Neuronal stem cell (in vitro differentiated cells): ENCODE measurements at regions not wholly inside any gene's neighbourhood (a gene's known extent, or its start where the extent isn't known, plus 50 kb on each side); places are given as distances from the start of the nearest gene placed in this dataset.

Experiments used
- DNase-seq: peaks from one replicate; pipeline ENCODE4 v3.0.0-alpha.2; 2013; ENCODE audit warnings: low spot score
- H2AFZ ChIP-seq: one replicate; pipeline ENCODE4 v1.6.1; 2013; ENCODE audit warnings: mild to moderate bottlenecking, low read length, inconsistent platforms
- H2AK5ac ChIP-seq: 2 replicates; pipeline ENCODE4 v1.6.1; 2013; ENCODE audit warnings: low read depth, mild to moderate bottlenecking, inconsistent platforms, low read length, moderate library complexity, mixed read lengths
- H2BK120ac ChIP-seq: 2 replicates; pipeline ENCODE4 v1.6.1; 2013; ENCODE audit warnings: low read depth, mild to moderate bottlenecking, inconsistent platforms, low read length, moderate library complexity, mixed read lengths
- H2BK12ac ChIP-seq: one replicate; pipeline ENCODE4 v1.6.1; 2013; ENCODE audit warnings: low read length, inconsistent platforms
- H2BK15ac ChIP-seq: 2 replicates; pipeline ENCODE4 v1.6.1; 2013; ENCODE audit warnings: mild to moderate bottlenecking, low read length, inconsistent platforms, mixed read lengths
- H2BK5ac ChIP-seq: one replicate; pipeline ENCODE4 v1.6.1; 2013; ENCODE audit warnings: inconsistent platforms, mild to moderate bottlenecking, low read length, moderate library complexity
- H3K14ac ChIP-seq: one replicate; pipeline ENCODE4 v1.6.1; 2013; ENCODE audit warnings: low read length, inconsistent platforms
- H3K18ac ChIP-seq: 2 replicates; pipeline ENCODE4 v1.6.1; 2013; ENCODE audit warnings: low read length, inconsistent platforms
- H3K23ac ChIP-seq: 2 replicates; pipeline ENCODE4 v1.6.1; 2013; ENCODE audit warnings: low read depth, mild to moderate bottlenecking, mixed read lengths, low read length, inconsistent platforms; ENCODE audit not compliant: poor library complexity
- H3K27ac ChIP-seq: replicated peaks from 3 replicates; pipeline ENCODE4 v1.5.1; 2013; ENCODE audit warnings: low read length, inconsistent platforms
- H3K27me3 ChIP-seq, 3 experiments: 2 replicates each; pipeline ENCODE4 v1.6.1; 2013; ENCODE audit warnings: low read length in 3 of 3, mild to moderate bottlenecking in 2 of 3, inconsistent platforms in 1 of 3, low read depth in 1 of 3, mixed read lengths in 1 of 3, moderate library complexity in 1 of 3; ENCODE audit not compliant: control insufficient read depth in 3 of 3, insufficient read depth in 3 of 3
- H3K36me3 ChIP-seq, 2 donors: replicated peaks in 1 of 2; 2 replicates each; pipeline ENCODE4 v1.6.1; 2013; ENCODE audit warnings: low read length in 2 of 2; ENCODE audit not compliant: control insufficient read depth in 2 of 2, insufficient read depth in 2 of 2
- H3K4ac ChIP-seq: 2 replicates; pipeline ENCODE4 v1.6.1; 2013; ENCODE audit warnings: inconsistent platforms, mild to moderate bottlenecking, low read length, moderate library complexity
- H3K4me1 ChIP-seq, 2 donors: 1 replicate in 1 of 2; 2 replicates in 1 of 2; pipeline ENCODE4 v1.6.1; 2013; ENCODE audit warnings: low read length in 2 of 2, low read depth in 1 of 2; ENCODE audit not compliant: control insufficient read depth in 2 of 2, insufficient read depth in 1 of 2
- H3K4me2 ChIP-seq: one replicate; pipeline ENCODE4 v1.6.1; 2013; ENCODE audit warnings: mild to moderate bottlenecking, low read length, inconsistent platforms; ENCODE audit not compliant: insufficient read depth, poor library complexity, severe bottlenecking
- H3K4me3 ChIP-seq, 2 donors: 2 replicates each; pipeline ENCODE4 v1.5.1; 2013; ENCODE audit warnings: low read length in 2 of 2, mild to moderate bottlenecking in 2 of 2, inconsistent platforms in 1 of 2, moderate library complexity in 1 of 2
- H3K79me1 ChIP-seq: one replicate; pipeline ENCODE4 v1.6.1; 2013; ENCODE audit warnings: low read depth, mild to moderate bottlenecking, inconsistent platforms, low read length, moderate library complexity
- H3K9ac ChIP-seq: one replicate; pipeline ENCODE4 v1.6.1; 2013; ENCODE audit warnings: mild to moderate bottlenecking, low read depth, low read length, inconsistent platforms; ENCODE audit not compliant: poor library complexity
- H3K9me3 ChIP-seq, 2 donors: replicated peaks in 1 of 2; 2 replicates each; pipeline versions ENCODE3 to v1.6.1; 2013; ENCODE audit warnings: low read length in 2 of 2, mild to moderate bottlenecking in 2 of 2, inconsistent platforms in 1 of 2, low read depth in 1 of 2, mixed read lengths in 1 of 2, moderate library complexity in 1 of 2; ENCODE audit not compliant: control insufficient read depth in 2 of 2, insufficient read depth in 1 of 2
- H4K8ac ChIP-seq: one replicate; pipeline ENCODE4 v1.6.1; 2013; ENCODE audit warnings: low read depth, mild to moderate bottlenecking, inconsistent platforms, low read length, moderate library complexity
- H4K91ac ChIP-seq: one replicate; pipeline ENCODE4 v1.6.1; 2013; ENCODE audit warnings: low read length, low read depth, mild to moderate bottlenecking, inconsistent platforms; ENCODE audit not compliant: poor library complexity
- WGBS, 2 donors: extraction: QIAGEN DNeasy Blood & Tissue Kit; methylation state at CpG; one replicate each; pipeline ENCODE4 v1.1.7; 2013; ENCODE audit warnings: missing lambda C conversion rate in 2 of 2, mixed read lengths in 1 of 2; ENCODE audit not compliant: insufficient read length in 2 of 2, insufficient replicate concordance in 1 of 2; ENCODE audit errors: extremely low coverage in 2 of 2; 5-methylcytosine and 5-hydroxymethylcytosine counted together

DNA sequence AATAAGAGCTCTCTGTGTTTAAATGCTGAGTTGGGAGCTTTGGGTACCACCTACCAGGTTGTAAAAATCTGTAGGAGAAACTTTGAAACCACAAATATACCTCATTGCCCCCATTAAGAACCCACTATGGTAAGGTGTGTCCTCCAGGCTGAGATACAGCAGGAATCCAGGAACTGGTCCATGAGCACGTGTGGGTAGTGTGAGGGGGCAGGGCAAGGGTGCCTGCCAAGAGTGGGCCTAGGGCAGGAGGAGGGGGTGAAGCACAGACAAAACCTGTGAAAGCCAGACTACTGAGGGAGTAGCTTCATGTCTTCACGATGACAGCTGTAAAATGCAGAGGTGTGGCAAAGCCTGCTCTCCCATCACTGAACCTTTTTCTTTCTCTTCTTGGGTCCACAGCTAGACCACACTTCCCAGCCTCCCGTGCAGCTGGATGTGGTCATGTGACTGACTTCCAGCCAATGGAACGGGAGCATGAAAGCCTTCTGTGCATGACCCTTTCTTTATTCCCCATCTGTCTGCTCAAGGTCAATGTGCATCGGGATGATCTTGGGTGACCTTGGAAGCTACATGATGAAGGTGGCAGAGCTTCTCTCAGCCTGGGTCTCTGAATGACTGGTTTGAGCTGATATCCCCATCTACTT is 51.1 kb upstream of the POMGNT2 start:
- no peak overlapping the region for H3K18ac ChIP-seq
- no peak overlapping the region for H2AK5ac ChIP-seq
- H4K91ac ChIP-seq = no peak overlapping the region
- H2BK15ac ChIP-seq = no peak overlapping the region
- no peak overlapping the region for H3K4me3 ChIP-seq
- WGBS, 2 donors = no CpG with 5 or more reads among the region's 5 CpGs
- no peaks in the 10 kb centered on the region for H3K9me3 ChIP-seq
- no peak overlapping the region for H3K23ac ChIP-seq
- H3K79me1 ChIP-seq = no peaks in the 10 kb centered on the region
- no peak overlapping the region for H3K4me2 ChIP-seq
- H2BK12ac ChIP-seq = no peak overlapping the region
- H3K4me1 ChIP-seq = peaks cover 2 to 3% of the 10 kb centered on the region in 2 donors
- no peak overlapping the region for H3K14ac ChIP-seq
- no peak overlapping the region for H3K9ac ChIP-seq
- no peak for DNase-seq
- H4K8ac ChIP-seq = no peak overlapping the region
- H3K4ac ChIP-seq = no peak overlapping the region
- no peak overlapping the region for H2BK120ac ChIP-seq
- no peak overlapping the region for H3K27ac ChIP-seq
- no peak overlapping the region for H2AFZ ChIP-seq
- peaks cover 0 to 6% (median 0%) of the 10 kb centered on the region in 3 experiments for H3K27me3 ChIP-seq
- no peak overlapping the region for H2BK5ac ChIP-seq
- H3K36me3 ChIP-seq = no peaks in the 10 kb centered on the region

DNA sequence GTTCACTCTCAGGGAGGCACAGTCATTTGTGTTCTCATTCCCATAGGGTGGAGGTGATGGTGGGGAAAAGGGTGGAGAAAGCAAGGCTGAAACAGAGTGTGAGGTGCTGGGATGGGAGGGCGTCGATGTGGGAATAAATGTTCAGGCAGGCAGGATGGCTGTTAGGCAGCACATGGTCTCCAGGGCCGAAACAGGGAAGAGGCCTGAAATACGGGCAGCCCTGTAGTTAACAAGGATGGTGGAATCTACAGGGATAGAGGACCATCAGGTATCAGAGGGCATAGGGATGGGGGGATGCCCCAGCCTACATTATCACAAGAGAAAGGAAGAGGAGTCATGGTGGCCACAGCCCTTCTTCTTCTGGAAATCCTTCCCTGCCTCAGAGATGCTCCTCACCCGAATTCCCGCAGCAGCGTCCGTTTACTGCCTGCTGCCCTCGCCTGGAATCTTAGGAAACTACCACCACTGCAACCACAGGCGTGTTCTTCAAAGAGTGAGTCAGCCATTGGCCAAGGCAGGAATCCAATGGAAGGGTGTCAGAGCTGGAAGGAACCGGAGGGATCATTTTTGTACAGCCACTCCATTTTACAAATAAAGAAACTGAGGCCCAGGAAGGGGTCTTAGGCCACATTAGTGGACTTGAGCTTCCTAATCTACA is 49.7 kb upstream of the POMGNT2 start:
- WGBS, 2 donors = no CpG with 5 or more reads among the region's 11 CpGs
- peak; percentile 44 for DNase-seq
- no peak overlapping the region for H3K4me2 ChIP-seq

More for the DNA sequence above, 49.7 kb upstream of the POMGNT2 start:
- Histone ChIP-seq H3K23ac (no peak overlapping the region), H3K4me3 (no peak overlapping the region), H3K4me1 (peaks cover 2 to 3% of the 10 kb centered on the region in 2 donors), H2BK5ac (no peak overlapping the region), H3K79me1 (no peaks in the 10 kb centered on the region), H3K18ac (no peak overlapping the region), H2BK12ac (no peak overlapping the region), H3K4ac (no peak overlapping the region), H4K91ac (no peak overlapping the region), H4K8ac (no peak overlapping the region), H3K36me3 (no peaks in the 10 kb centered on the region), H2AFZ (peak overlapping the region; percentile 11), H2BK120ac (no peak overlapping the region), H3K27ac (no peak overlapping the region), H3K14ac (no peak overlapping the region), H2BK15ac (no peak overlapping the region), H2AK5ac (no peak overlapping the region), H3K9ac (no peak overlapping the region), H3K27me3 (peaks cover 0 to 6% (median 0%) of the 10 kb centered on the region in 3 experiments), H3K9me3 (no peaks in the 10 kb centered on the region)
